GM21786 (cell line): ENCODE measurements at regions not wholly inside any gene's neighbourhood (a gene's known extent, or its start where the extent isn't known, plus 50 kb on each side); places are given as distances from the start of the nearest gene placed in this dataset.

Experiments used
- ATAC-seq: cut with Tn5 transposase; IDR thresholded peaks from one replicate; pipeline ENCODE4 v1.9.1; 2021; ENCODE audit not compliant: unreplicated experiment

DNA sequence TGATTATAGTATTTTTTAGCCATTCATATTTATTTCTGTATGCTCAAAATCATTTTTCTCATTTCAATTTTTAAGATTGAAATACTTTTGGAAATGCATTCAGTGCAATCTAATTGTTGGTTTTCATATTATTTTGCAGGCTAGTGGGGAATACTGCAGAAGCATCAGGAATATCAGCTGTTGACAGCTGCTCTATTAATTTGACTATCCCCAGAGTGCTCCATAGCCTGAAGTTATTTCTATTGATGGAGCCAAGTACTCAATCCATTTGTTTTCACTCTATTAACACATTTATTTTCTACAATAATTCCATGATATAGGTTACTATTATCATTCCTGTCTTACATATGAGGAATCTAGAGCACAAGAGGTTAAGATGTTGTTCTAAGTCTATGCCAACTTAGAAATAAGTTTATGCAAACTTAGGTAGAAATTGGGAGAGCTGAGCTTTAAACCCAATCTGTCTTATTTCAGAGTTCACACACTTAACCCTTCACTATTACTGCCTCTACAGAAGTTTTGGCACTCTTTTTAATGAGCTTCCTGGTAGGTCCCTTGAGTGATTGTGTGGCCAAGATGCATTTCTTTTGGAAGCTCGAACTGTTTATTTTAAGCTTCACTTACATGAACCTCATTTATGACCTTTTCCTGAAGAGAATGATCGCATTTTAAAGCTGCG lies 65.6 kb upstream of the PCDH18 start:
- ATAC-seq: no peak

DNA sequence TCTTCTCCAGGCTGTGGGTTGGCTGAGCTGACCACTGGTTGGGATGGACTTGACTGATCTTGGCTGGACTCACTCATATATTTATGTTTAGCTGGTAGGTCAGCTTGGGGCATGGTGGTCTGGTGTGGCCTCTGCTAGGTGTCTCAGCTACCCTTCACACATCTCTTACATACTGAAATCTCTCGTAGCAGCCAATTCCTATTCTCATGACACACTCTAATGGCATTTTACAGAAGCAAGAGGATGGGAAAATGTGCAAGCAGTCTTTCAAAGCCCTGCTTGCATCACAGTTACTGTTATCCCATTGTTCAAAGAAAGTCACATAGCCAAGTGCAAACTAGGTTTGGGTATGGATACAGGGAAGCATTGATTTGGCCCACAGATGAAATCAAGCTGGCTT lies 55.5 kb upstream of the PCDH18 start:
- no peak for ATAC-seq

DNA sequence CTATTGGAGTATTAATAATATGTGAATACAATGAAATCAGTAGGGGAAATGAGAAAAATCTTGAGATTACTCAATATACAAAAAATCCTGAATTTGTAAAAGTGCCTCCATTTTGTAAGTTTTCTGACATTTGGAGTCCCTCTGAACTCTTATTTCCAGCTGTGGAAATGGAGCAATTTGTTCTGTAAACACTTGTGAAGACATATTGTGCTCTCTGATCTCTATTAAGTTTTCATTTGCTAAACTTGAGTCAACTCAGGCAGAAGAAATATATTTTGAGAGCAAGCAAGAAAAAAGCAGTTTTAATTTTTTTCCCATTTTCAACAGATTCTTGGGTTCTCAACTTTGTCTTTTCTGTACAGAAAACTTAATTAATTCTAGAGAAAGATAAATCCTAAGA lies 51.4 kb upstream of the PCDH18 start:
- no peak for ATAC-seq
